Uterus (tissue), 2 donors: ENCODE measurements at regions not wholly inside any gene's neighbourhood (a gene's known extent, or its start where the extent isn't known, plus 50 kb on each side); places are given as distances from the start of the nearest gene placed in this dataset.

Source experiments
- POLR2A ChIP-seq, 2 donors: fragments of 450-650 bp; IDR thresholded peaks; one replicate each; pipeline ENCODE4 v1.6.1; 2016; ENCODE audit warnings: antibody characterized with exemption in 2 of 2, mild to moderate bottlenecking in 1 of 2, moderate library complexity in 1 of 2
- TF ChIP-seq, protein P1 (sequence below), 4 experiments: fragments of 200-600 bp in 2 of 4; fragments of 450-650 bp in 2 of 4; sonication (generic) in 2 of 4; IDR thresholded peaks; one replicate each; pipeline ENCODE4 v1.5.1; 2016 to 2019; ENCODE audit warnings: antibody characterized with exemption in 4 of 4, mild to moderate bottlenecking in 2 of 4, moderate library complexity in 1 of 4

DNA sequence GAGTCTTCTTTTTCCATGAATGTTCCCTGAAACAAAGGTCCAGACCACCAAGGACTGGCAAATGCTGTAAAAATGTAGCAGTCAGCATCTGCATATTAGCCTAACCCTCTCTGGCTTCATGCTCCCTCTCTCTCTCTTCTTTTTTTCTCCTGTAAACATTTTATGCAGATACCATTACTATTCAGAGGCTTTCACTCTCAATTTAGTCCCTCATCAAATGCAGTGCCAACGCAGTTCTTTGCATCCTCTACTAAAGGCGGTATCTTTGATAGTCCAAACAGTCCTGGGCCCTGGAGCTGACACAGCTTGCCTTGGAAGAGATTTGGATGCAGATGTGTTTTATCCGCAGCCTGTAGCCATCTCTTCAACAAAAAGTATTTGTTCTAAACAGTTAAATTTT, 167.1 kb upstream of the MMS22L start:
- TF ChIP-seq, protein P1, sequence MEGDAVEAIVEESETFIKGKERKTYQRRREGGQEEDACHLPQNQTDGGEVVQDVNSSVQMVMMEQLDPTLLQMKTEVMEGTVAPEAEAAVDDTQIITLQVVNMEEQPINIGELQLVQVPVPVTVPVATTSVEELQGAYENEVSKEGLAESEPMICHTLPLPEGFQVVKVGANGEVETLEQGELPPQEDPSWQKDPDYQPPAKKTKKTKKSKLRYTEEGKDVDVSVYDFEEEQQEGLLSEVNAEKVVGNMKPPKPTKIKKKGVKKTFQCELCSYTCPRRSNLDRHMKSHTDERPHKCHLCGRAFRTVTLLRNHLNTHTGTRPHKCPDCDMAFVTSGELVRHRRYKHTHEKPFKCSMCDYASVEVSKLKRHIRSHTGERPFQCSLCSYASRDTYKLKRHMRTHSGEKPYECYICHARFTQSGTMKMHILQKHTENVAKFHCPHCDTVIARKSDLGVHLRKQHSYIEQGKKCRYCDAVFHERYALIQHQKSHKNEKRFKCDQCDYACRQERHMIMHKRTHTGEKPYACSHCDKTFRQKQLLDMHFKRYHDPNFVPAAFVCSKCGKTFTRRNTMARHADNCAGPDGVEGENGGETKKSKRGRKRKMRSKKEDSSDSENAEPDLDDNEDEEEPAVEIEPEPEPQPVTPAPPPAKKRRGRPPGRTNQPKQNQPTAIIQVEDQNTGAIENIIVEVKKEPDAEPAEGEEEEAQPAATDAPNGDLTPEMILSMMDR (IDR thresholded peaks at IDR 0.05): no peak
- no peak for TF ChIP-seq POLR2A (IDR thresholded peaks at IDR 0.05)
